H54 (cell line): ENCODE measurements at regions not wholly inside any gene's neighbourhood (a gene's known extent, or its start where the extent isn't known, plus 50 kb on each side); places are given as distances from the start of the nearest gene placed in this dataset.

Experiments
- DNase-seq: peaks from one replicate; pipeline ENCODE4 v3.0.0; 2011; ENCODE audit warnings: low spot score, mixed read lengths; ENCODE audit not compliant: insufficient read length
- FAIRE-seq: peaks from 3 replicates; lab custom pipeline; 2011; peaks lifted over from hg19 to GRCh38; lab: Jason Lieb, UNC
- POLR2A ChIP-seq: IDR thresholded peaks from 2 replicates; pipeline ENCODE4 v1.6.1; 2011; ENCODE audit warnings: low read depth, mild to moderate bottlenecking, low read length

DNA sequence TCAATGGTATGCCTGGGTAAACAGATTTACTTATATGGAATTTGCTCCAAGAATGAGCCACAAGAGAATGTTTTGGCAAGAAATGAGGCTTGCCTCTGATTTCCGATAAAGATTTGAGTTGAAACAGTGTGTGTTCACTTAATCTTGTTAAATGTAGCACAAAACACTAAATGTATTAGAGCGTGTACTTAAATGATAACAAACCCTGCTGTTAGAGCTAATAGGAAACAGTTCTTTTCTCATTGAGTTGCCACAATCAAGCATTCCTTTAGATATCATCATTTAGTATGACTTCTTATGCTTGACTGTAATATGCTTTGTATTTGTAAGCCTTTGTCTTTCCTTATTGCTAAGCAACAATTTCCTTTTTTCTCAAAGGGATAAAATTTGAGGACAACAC, 353.6 kb upstream of the ZNF717 start:
- TF ChIP-seq POLR2A = no peak
- DNase-seq (no peak), FAIRE-seq (no peak)

DNA sequence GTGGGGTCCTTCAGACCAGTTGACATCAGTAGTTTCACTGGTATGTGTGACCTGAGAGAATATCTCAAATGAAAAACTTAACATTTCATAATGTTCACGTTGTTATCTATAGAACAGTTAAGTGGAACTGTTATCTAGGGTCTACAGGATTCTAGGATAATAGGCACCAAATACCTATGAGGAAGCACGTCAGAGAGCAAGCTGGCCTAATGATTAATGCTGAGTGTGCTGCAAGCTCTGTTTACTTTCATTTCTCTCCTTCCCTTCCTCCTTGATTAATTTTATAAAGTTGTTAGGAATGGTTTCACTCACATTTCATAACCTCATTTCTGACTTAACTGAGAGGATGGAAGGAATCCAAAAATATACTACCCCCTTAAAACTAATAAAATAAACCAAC, 362.5 kb upstream of the ZNF717 start:
- DNase-seq (no peak), FAIRE-seq (no peak)
- no peak for TF ChIP-seq POLR2A

DNA sequence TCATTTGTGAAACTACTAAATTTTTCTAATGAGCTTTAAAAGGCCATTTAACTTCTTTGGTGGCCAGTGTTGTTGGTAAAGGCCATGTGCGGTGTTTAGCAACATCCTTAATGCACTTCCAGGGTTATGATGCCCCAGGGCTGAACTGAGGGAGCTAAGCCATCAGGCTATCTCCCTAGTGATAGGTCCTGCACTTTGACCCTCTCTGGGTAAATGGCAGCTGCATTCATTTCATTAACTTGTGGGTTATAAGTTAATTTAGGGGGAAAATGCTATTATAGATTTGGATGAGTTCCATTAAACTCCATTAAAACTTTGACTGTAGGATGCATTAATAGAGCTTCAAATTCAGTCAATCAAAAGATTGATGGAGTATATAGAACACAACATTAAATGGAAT, 366.7 kb upstream of the ZNF717 start:
- TF ChIP-seq POLR2A = no peak
- FAIRE-seq = no peak
- no peak for DNase-seq

DNA sequence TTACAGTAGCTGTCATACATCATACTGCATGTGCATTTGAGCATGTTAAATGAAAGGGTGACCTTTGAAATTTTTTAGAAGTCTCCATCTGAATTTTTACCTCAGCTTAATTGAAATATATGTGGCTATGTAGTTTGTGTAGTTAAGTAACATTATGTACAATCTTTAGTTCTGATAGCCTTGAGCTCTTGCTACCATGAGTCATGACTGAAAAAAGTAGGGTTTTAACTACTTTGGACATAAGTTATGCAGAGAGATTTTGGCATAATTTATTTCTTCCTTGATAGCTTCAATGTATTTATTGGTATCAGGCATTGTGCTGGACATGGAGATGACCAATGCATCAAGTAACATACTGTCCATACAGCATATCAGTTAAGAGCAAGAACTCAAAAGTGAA, 376.5 kb upstream of the ZNF717 start:
- no peak for TF ChIP-seq POLR2A
- DNase-seq = no peak
- no peak for FAIRE-seq

DNA sequence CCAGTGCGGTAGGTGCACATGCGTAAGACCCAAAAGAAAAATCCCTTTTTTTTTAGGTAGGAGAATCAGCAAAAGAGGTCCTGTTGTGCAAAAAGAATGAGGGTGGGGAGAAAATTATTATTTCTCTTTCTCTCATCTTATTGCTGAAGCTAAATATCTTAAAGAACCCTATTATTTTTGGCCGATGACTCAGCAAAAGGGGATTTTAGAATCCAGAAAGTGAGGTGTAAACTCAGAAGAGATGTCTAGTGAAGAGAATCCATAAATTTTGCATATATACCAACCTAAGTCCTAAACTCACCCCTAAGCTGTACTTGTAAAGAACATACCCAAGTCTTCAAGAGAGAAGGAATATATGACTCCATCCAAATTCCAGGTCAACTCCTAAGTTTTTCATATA, 386.3 kb upstream of the ZNF717 start:
- no peak for FAIRE-seq
- TF ChIP-seq POLR2A = no peak

DNA sequence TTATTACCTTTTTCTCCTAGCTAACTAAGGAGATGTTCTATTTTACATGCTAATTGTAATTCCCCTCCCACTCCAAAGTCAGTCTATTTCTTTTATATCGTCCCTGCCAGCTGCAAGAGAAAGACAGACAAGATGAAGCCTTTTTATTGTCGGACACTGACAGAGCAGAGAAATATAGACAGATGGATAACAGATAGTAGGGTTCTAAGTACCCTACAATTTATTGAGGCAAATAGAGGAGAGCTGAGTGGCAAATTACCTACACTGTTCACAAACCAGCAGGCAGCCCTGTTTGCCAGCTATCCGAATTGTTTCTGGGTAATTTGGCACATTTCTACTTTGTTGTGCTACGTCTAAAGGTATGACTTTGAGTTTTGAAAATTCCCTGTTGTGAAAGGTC, 392.3 kb upstream of the ZNF717 start:
- no peak for TF ChIP-seq POLR2A
- DNase-seq = no peak
- FAIRE-seq = no peak

More for the DNA sequence above, 386.3 kb upstream of the ZNF717 start:
- DNase-seq = no peak

DNA sequence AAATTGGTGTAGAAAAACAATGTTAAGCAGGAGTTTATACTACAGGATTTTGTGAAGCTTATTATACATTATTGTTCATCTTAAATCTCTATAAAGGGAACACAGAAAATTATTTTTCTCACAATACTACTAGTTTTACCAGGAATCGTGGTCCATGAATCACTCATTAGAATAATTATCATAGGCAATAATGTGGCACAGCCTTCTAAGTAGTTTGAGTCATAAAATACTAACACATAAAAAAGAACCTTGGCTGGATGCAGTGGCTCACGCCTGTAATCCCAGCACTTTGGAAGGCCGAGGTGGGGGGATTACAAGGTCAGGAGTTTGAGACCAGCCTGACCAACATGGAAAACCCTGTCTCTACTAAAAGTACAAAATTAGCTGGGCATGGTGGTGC, 393.1 kb upstream of the ZNF717 start:
- no peak for TF ChIP-seq POLR2A
- no peak for DNase-seq
- FAIRE-seq = no peak

DNA sequence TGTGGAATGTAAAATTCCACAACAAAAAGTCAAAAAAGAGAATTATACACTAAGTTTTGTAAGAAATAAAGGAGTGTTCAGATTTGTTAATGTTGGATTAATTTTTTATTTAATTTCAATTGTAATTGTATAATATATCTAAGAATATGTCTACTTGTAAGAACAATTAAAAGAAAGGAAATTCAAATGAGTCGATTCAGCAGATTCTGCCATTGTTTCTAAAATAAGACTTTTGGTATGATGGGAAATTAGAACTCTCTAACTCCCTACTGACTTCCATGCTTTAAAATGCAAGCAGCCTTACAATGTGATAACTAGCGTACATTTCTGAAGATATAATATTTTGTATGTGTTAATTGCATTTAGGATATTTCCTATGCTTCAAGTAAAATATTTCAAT, 395.9 kb upstream of the ZNF717 start:
- FAIRE-seq (no peak), DNase-seq (no peak)
- TF ChIP-seq POLR2A = no peak

DNA sequence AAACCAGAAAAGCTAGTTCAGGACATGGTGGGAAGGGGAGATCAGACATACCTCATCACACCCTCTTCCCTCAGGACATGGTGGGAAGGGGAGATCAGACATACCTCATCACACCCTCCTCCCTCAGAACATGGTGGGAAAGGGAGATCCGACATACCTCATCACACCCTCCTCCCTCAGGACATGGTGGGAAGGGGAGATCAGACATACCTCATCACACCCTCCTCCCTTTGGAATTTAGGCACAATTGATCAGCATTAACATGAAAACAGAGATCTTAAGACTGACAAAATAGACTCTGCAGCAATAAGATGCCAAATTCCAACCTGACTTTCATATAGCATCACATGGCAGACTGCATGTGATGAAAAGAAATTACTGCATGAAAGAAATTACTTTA, 412.7 kb upstream of the ZNF717 start:
- DNase-seq (no peak), FAIRE-seq (no peak)
- TF ChIP-seq POLR2A = no peak

DNA sequence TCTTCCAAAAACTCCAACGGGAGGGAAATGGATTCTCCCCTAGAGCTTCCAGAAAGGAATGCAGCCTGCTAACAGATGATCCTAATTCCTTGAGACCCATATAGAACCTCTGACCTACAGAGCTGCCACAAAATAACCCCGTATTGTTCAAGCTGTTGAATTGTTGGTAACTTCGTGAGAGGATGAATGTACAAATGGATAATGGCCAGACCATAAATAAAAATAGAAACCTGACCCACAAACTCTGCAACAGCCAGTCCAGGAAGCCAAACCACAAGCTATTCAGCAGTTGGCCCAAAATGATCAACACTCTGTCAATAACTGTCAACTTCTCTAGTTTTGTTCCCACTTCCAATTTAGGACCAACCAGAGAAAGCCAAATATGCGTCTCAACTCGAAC, 414.0 kb upstream of the ZNF717 start:
- TF ChIP-seq POLR2A = no peak
- no peak for DNase-seq
- no peak for FAIRE-seq

DNA sequence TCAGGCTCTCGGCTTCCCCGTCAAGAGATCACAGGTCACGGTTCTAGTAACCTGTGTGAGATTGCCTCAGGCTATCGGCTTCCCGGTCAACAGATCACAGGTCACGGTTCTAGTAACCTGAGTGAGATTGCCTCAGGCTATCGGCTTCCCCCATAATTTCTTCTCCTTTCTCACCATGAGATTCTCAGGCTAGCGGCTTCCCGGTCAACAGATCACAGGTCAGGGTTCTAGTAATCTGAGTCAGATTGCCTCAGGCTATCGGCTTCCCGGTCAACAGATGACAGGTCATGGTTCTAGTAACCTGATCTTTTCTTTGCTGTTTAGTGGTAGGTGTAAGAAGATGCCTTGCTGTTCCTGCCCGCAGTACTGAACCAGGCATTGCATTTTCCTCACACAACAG, 418.2 kb upstream of the ZNF717 start:
- DNase-seq = no peak
- no peak for TF ChIP-seq POLR2A
- no peak for FAIRE-seq

DNA sequence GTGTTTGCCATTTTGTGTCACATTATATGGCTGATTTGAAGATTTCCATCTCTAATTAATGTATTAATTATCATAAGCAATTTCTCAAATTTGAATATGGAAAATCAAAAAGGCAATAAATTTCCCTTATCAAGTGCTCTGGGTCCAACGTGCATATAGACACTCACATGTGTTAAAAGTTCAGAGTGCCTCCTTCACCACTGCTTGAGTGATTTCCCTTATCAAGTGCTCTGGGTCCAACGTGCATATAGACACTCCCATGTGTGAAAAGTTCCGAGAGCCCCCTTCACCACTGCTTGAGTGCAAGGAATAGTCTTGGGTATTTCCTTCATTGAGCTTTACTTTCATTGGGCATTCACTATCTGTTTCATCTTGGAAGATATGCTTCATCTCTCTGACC, 421.0 kb upstream of the ZNF717 start:
- TF ChIP-seq POLR2A = no peak
- FAIRE-seq (no peak), DNase-seq (no peak)

DNA sequence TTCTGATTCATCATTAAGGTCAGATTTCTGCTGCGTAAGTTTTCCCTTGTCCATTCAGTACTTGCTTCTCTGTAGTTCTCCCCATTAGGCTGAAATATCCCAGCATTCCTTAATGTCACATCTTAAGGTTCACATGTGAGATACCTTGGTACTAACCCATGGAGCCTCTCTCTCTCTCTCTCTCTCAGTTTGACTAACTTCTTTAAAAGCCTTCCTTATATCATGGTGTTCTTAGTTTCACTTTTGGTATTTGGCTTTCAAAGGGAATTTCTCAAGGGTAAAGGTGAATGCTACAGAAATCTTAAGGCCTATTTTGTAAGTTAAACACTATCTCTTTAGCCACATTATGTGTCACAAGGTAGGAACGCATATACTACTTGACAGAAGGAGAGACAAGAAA, 427.3 kb upstream of the ZNF717 start:
- DNase-seq (no peak), FAIRE-seq (no peak)
- no peak for TF ChIP-seq POLR2A

DNA sequence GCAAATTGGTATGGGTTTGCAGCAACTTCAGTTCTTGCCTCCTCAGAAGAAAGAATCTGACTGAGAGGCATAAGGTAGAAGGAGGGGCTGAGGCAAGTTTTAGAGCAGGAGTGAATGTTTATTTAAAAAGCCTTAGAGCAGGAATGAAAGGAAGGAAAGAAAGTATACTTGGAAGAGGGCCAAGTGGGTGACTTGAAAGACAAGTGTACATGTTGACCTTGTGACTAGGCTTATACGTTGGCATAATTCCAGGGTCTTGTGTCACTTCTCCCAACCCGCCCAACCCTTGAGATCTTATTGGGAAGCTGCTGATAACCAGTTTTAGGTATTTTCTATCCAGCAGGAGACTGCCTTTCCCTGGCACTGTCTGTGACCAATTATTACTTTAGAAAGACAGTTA, 436.9 kb upstream of the ZNF717 start:
- FAIRE-seq = no peak
- DNase-seq = no peak
- no peak for TF ChIP-seq POLR2A

DNA sequence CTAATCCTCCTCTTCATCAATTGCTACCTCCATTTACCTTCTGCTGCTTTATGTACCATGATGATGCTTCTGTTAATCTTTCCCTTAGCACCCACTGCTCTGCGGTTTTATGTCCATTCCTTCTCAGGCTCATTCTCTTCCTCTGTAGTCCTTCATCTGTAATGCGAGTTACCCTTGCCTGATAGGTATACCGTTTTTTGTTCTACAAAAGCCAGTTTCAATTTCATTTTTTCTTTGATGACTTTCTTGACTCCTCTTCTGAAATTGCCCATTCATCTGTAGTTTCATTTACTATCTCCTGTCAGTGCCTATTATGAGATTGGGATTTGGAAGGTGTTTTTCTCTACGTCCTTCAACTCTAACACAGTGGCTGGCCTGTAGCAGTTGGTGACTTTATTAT, 445.9 kb upstream of the ZNF717 start:
- no peak for TF ChIP-seq POLR2A

DNA sequence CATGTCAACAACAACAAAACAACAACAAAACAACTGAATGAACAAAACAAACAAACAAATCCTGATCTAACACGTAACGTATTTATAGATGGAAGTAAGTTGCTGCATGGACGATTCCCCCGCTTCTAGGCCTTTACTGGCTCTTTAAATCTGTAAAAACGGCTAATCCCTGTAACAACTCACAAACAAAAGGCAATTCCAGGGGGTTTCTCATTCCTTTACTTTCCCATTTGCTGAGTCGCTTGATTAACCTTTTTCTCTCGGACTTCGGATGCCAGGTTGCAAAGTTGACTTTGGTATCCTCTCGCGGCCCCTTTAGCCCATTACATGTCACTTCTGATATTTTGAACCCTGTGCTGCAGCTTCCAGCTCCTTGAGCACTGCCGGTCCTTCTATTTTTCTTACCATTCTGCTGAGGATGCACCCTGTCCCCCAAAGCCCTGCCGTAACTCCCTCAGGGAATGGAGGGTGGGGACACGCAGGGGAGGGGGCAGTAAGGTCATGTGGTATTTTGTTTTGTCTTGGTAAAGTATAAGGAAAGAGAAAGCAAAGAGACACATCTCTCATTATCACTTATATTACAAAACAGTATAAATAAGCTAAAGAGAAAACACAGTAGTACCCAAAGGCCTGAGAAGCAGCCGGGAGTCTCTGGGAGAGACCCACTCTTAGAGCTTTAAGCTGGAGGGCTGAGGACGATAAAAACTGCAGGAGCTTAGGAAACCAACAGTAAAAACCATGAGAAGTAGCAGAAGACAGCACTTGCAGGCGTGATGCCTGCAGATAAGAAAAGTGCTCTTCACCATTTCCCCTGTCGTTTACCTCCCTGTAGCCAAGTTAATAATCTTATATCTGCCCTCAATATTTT, 457.8 kb upstream of the ZNF717 start:
- FAIRE-seq = no peak
- DNase-seq = no peak
- TF ChIP-seq POLR2A = no peak

More for the DNA sequence above, 445.9 kb upstream of the ZNF717 start:
- DNase-seq = no peak
- FAIRE-seq = no peak
